Skeletal muscle satellite cell (primary cell): ENCODE measurements at regions not wholly inside any gene's neighbourhood (a gene's known extent, or its start where the extent isn't known, plus 50 kb on each side); places are given as distances from the start of the nearest gene placed in this dataset.

Experiments used
- H3K27me3 ChIP-seq: 2 replicates; pipeline ENCODE4 v1.7.0; 2013; ENCODE audit warnings: low read length; ENCODE audit not compliant: control insufficient read depth, insufficient read depth
- H3K36me3 ChIP-seq: 2 replicates; pipeline ENCODE4 v1.7.0; 2013; ENCODE audit warnings: mild to moderate bottlenecking, control low read depth, low read length; ENCODE audit not compliant: insufficient read depth
- H3K4me1 ChIP-seq: 2 replicates; pipeline ENCODE4 v1.7.0; 2013; ENCODE audit warnings: low read length; ENCODE audit not compliant: control insufficient read depth, insufficient read depth
- H3K4me2 ChIP-seq: 2 replicates; pipeline ENCODE4 v1.7.0; 2013; ENCODE audit warnings: mild to moderate bottlenecking, low read length
- H3K4me3 ChIP-seq: 2 replicates; pipeline ENCODE4 v1.7.0; 2013; ENCODE audit warnings: low read length
- H3K9ac ChIP-seq: 2 replicates; pipeline ENCODE4 v1.7.0; 2013; ENCODE audit warnings: mild to moderate bottlenecking, low read depth, low read length, moderate library complexity
- H3K9me3 ChIP-seq: replicated peaks from 2 replicates; pipeline ENCODE4 v1.7.0; 2013; ENCODE audit warnings: mild to moderate bottlenecking, control low read depth, low read length

DNA sequence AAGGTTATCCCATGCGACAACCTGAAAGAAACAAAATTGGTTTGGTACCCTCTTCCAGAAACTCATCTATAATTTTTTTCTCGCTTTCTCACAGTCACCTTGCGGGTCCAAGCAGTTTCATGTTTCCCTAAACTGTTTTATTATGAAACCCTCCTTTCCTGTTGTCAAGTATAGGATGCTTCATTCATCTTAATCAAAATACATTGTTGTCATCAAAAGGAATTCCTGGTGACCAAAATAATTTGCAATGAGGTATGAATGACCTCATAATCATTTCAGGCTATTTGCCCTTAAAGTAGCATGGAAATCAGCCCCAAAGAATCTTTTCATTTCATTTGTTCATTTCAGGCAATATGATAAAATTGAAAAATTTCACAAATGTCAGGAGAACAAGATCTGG is 503.0 kb downstream of the SPATA31D1 start:
- peaks cover 24% of the 10 kb centered on the region for H3K4me1 ChIP-seq
- H3K27me3 ChIP-seq, result no peaks in the 10 kb centered on the region
- H3K4me3 ChIP-seq, result no peak overlapping the region
- H3K36me3 ChIP-seq, result no peaks in the 10 kb centered on the region
- no peaks in the 10 kb centered on the region for H3K9me3 ChIP-seq
- H3K9ac ChIP-seq, result no peak overlapping the region
- H3K4me2 ChIP-seq, result no peak overlapping the region

DNA sequence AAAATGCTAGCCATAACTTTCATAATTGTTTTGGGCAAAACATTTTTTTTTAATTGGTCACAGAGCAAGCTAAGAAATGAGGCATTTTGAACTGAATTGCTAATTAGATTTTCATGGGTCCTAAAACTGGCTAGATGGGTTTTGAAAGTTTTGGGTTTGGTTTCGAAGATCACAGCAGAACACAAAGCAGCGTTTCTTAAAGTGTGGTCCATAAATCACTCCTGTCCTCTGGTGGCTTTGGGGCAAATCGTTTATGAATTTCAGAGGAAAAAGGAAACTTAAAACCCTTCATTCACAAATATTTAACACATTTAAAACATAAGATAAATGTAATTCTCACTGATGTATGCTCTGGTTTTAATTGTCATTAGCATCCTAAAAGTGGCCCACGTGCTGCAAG is 503.7 kb downstream of the SPATA31D1 start:
- Histone ChIP-seq H3K36me3 (no peaks in the 10 kb centered on the region), H3K4me1 (peaks cover 24% of the 10 kb centered on the region), H3K4me3 (no peak overlapping the region), H3K4me2 (no peak overlapping the region), H3K27me3 (no peaks in the 10 kb centered on the region), H3K9me3 (no peaks in the 10 kb centered on the region), H3K9ac (no peak overlapping the region)

DNA sequence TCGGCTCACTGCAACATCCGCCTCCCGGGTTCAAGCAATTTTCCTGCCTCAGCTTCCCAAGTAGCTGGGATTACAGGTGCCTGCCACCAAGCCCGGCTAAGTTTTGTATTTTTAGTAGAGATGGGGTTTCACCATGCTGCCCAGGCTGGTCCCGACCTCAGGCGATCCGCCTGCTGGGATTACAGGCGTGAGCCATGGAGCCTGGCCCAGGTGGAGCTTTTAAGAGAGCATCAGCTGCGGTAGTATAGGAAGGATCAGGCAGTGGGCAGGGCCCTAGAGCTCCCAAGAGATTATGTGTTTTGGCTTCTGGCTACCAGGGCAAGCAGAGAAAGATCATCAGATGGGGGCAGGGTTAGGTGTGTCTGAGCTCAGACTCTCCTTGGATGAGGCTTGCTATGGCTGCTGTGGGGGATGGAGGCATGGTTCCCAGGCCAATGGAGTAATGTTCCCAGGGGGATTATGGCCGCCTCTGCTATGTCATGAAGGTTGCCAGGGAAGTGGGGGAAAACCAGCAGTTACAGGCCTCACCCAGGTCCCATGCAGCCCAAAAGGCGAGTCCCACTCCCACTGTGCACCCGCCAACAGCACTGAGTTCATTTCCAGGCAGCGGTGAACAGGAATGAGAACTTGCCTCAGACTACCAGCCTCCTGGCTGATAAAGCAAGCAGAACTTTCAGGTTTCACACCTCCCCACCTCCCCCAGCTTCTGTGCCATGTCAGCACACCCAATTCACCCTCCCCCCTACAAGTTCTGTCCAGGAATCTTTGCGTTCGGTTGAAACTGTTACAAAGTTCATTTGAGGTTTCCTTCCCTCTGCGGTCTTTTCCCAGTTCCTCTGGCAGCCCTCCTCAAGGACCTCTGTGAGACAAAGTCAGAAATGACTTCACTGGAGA is 507.6 kb downstream of the SPATA31D1 start:
- H3K27me3 ChIP-seq, result peaks cover 3% of the 10 kb centered on the region

DNA sequence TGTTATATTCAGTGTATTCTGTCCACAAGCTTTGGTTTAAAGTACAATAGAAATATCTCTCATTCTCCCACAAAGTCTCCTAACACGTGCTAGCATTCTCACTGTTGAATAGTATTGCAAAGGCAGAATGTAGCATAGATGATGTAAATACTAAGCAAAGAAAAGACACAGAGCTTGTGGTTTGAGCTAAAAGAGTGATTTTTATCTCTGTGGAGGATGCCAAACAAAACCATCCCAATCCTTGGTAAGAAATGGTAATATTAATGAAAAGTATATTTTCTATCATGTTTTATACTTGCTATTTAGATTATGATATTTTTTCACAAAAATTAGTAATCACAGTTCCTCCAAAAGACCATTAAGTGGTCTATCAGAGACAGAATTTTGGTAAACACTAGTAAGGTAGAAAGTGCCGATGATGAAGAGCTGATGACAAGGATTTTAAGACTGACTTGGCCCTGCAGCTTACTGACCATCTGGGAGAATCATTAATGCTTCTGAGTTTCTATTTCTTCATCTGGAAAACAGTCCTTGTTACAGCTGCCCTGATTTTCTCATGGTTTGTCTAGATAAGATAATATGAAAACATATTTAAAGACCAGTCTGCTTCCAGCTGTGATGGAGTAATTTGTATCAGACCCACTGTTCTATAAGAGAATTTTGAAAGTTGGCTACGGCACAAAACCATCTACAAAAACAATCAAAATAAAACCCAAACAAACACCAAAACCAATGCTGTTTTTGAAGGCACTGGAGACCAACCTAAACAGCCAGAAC is 510.2 kb downstream of the SPATA31D1 start:
- no peak overlapping the region for H3K4me3 ChIP-seq
- peaks cover 3% of the 10 kb centered on the region for H3K27me3 ChIP-seq
- no peaks in the 10 kb centered on the region for H3K36me3 ChIP-seq
- no peaks in the 10 kb centered on the region for H3K4me1 ChIP-seq
- no peak overlapping the region for H3K4me2 ChIP-seq
- no peaks in the 10 kb centered on the region for H3K9me3 ChIP-seq
- H3K9ac ChIP-seq, result no peak overlapping the region

More for the DNA sequence above, 507.6 kb downstream of the SPATA31D1 start:
- Histone ChIP-seq H3K4me3 (no peak overlapping the region), H3K9me3 (no peaks in the 10 kb centered on the region), H3K4me1 (no peaks in the 10 kb centered on the region), H3K36me3 (no peaks in the 10 kb centered on the region), H3K9ac (no peak overlapping the region), H3K4me2 (no peak overlapping the region)

DNA sequence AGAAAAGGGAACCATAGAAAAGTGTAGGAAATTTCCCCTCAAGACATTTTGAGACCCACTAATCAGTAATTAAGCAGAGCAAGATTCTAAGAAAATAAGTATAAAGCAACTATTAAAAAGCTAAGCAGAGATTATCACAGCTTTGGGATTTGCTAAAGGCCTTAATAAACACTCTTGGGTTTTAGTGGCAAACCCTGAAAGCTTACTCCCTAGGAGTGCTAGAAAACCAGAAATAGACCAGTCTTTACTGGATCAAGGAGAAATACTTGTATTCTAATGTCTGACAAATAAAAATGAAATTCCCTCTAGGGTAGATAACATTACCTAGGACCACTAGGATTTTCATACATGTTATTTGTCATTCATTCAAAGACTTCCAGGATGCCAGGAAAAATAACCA is 510.8 kb downstream of the SPATA31D1 start:
- H3K27me3 ChIP-seq, result peaks cover 3% of the 10 kb centered on the region
- no peak overlapping the region for H3K4me3 ChIP-seq
- H3K4me1 ChIP-seq, result no peaks in the 10 kb centered on the region
- H3K36me3 ChIP-seq, result no peaks in the 10 kb centered on the region
- H3K9me3 ChIP-seq, result no peaks in the 10 kb centered on the region
- H3K9ac ChIP-seq, result no peak overlapping the region
- H3K4me2 ChIP-seq, result no peak overlapping the region

DNA sequence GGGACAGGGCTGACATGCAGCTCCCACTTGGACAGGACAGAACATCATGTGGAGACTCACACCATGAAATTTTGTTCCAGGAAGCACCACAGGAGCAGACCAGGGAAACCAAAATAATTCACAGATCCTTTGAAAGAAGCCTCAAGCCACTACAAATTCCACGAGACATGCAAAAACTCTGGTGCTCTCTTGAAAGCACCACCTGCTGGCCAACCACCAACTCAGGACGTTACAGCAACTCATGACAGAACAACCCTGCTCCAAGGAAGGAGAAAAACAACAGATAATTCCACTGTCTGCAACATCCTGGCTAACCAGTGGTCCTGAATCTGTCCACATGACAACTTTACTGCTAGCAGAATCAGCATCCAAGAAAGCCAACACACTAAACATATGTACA is 516.0 kb downstream of the SPATA31D1 start:
- H3K36me3 ChIP-seq, result no peaks in the 10 kb centered on the region
- no peak overlapping the region for H3K9ac ChIP-seq
- H3K4me1 ChIP-seq, result no peaks in the 10 kb centered on the region
- no peak overlapping the region for H3K4me2 ChIP-seq
- H3K4me3 ChIP-seq, result no peak overlapping the region
- H3K27me3 ChIP-seq, result no peaks in the 10 kb centered on the region
- no peaks in the 10 kb centered on the region for H3K9me3 ChIP-seq

DNA sequence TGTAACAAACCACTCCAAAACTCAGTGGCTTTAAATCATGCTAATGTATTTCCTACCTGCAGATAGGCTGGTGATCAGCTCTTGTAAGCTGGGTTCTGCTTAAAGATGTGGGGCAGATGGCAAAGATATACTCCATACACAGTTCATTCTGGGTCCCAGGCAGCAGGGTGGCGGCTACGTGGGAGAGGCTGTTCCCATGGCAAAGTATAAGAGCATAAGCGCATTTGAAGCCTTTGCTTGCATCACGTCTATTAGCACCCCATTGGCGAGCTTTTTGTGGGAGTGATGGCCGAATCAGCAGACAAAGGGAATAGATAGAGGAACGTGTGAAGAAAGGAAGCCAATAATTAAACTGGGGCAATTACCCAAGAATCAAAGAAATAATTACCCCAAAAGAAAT is 523.1 kb downstream of the SPATA31D1 start:
- peaks cover 3% of the 10 kb centered on the region for H3K27me3 ChIP-seq
- no peaks in the 10 kb centered on the region for H3K4me1 ChIP-seq
- H3K4me3 ChIP-seq, result no peak overlapping the region
- H3K4me2 ChIP-seq, result no peak overlapping the region
- no peaks in the 10 kb centered on the region for H3K36me3 ChIP-seq
- no peak overlapping the region for H3K9ac ChIP-seq
- no peaks in the 10 kb centered on the region for H3K9me3 ChIP-seq

DNA sequence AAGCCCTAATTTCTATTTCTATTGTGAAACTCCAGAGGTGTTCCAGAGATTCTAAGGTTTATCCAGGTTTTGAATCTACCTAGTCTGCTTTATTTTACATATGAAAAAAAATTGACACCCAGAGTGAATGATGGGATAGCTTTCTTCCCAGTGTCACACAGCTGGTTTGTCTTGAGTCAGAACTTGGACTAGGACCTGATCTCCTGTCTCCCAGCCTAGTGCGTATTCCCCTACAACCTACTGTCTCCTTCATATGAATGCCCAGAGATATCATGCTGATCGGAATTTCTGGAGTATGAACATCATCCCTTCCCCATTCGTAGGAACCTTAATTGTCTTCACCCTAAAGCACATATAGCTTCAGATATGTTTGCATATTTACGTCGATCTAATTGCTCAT is 524.2 kb downstream of the SPATA31D1 start:
- Histone ChIP-seq H3K9ac (no peak overlapping the region), H3K4me2 (no peak overlapping the region), H3K36me3 (no peaks in the 10 kb centered on the region), H3K9me3 (no peaks in the 10 kb centered on the region), H3K27me3 (peaks cover 3% of the 10 kb centered on the region), H3K4me1 (no peaks in the 10 kb centered on the region), H3K4me3 (no peak overlapping the region)

DNA sequence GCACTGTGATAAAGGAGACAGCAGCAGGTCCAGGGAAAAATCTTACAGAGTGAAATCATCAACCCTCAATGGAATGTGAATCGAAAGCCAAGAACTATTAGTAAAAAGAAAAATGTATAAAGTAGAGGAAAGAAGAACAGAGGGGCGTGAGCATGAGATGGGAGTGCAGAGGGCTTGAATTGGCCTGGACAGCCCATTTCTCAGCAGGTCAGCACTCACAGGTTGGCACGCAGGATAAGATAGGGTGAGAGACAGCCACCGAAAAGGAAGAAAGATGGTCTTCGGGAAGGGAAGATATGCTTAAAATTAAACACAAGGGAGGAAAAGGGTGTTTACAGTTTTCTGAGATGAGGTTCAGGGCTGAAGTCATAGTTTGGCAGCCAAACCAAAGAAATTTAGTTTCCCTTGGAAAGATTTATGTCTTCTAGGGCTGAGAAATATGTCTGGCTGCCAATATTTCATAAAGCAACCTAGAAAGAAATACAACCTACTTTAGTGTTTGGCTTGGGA is 524.7 kb downstream of the SPATA31D1 start:
- Histone ChIP-seq H3K4me1 (no peaks in the 10 kb centered on the region), H3K9ac (no peak overlapping the region), H3K36me3 (no peaks in the 10 kb centered on the region), H3K4me3 (no peak overlapping the region), H3K4me2 (no peak overlapping the region), H3K27me3 (peaks cover 3% of the 10 kb centered on the region), H3K9me3 (no peaks in the 10 kb centered on the region)

DNA sequence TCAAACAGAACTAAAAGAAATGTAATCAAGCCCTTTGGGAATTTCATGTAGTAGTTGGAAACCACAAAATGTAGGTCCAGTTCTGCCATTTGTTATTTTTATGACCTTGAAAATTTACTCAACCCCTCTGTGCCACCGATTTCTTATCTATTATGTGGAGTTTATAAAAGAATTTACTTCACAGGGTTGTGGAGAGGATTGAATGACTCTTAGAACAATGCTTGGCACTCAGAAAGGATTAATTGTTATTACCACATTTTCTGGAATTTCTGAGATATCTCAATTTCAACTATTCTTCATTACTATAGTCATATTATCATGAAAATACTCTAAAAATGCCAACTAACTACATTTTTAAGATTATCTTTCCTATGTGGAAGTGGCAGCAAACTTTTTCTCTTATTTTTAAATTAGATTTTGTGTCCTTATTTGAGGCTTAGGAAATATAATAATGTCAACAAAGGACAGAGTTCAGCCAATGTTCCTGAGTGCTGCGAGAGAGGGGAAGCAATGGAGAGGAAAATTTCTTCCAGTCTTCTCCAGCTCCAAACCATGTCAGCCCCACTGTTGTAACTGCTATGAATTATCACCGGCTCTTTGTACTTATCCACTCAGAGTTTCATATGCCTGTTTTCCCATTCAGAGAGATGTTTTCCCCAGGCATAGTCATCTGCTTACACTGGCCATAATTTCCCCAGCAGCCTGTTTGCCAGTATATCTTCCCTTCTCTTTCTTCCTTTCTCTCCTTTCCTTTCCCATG is 525.6 kb downstream of the SPATA31D1 start:
- no peaks in the 10 kb centered on the region for H3K9me3 ChIP-seq
- H3K4me1 ChIP-seq, result no peaks in the 10 kb centered on the region

DNA sequence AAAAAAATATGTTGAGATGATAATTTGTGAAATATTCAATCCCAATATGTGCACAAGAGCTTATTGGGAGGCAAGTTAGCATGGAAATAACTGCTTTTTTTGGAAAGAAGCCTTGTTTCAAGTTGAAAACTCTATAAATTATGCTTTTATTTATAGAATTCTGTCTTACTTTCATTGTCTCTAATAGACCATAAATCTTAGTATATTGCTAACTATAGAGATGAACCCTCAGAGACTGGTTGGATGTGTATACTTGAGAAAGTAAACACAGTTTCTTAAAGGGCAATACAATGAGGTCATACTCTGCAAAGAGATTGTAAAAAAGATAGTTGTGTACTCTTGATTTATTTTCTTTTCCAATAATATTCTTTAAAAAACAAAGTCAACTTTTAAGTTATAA is 530.3 kb downstream of the SPATA31D1 start:
- no peak overlapping the region for H3K4me2 ChIP-seq
- no peaks in the 10 kb centered on the region for H3K9me3 ChIP-seq
- H3K4me1 ChIP-seq, result no peaks in the 10 kb centered on the region
- H3K36me3 ChIP-seq, result no peaks in the 10 kb centered on the region
- H3K4me3 ChIP-seq, result no peak overlapping the region
- no peak overlapping the region for H3K9ac ChIP-seq
- H3K27me3 ChIP-seq, result peaks cover 3% of the 10 kb centered on the region

More for the DNA sequence above, 525.6 kb downstream of the SPATA31D1 start:
- Histone ChIP-seq H3K27me3 (peaks cover 3% of the 10 kb centered on the region), H3K4me3 (no peak overlapping the region), H3K9ac (no peak overlapping the region), H3K36me3 (no peaks in the 10 kb centered on the region), H3K4me2 (no peak overlapping the region)
